ENCODE measurements at regions not wholly inside any gene's neighbourhood (a gene's known extent, or its start where the extent isn't known, plus 50 kb on each side); places are given as distances from the start of the nearest gene placed in this dataset.

GRCh38 chr19:32294871-32295438 lies 50.5 kb upstream of the ZNF507 start:
- Histone ChIP-seq H3K4me1 (ENCODE audit: control insufficient read depth, low read depth, low read length) (no peaks in the 10 kb centered on the region), H3K36me3 (ENCODE audit: control insufficient read depth, low read depth, low read length) (no peaks in the 10 kb centered on the region), H3K9me3 (ENCODE audit: control insufficient read depth, low read depth, low read length) (no peaks in the 10 kb centered on the region), H3K27me3 (ENCODE audit: control insufficient read depth, insufficient read depth, low read length) (no peaks in the 10 kb centered on the region), H3K9ac (ENCODE audit: low read length) (no peak overlapping the region), H3K27ac (ENCODE audit: low read length) (no peak overlapping the region), H3K4me3 (ENCODE audit: low read length) (no peak overlapping the region)
